HG02759 (cell line): ENCODE measurements at regions not wholly inside any gene's neighbourhood (a gene's known extent, or its start where the extent isn't known, plus 50 kb on each side); places are given as distances from the start of the nearest gene placed in this dataset.

Source experiments
- ATAC-seq: cut with Tn5 transposase; IDR thresholded peaks from one replicate; pipeline ENCODE4 v1.9.1; 2021; ENCODE audit warnings: mild to moderate bottlenecking, moderate library complexity; ENCODE audit not compliant: unreplicated experiment

DNA sequence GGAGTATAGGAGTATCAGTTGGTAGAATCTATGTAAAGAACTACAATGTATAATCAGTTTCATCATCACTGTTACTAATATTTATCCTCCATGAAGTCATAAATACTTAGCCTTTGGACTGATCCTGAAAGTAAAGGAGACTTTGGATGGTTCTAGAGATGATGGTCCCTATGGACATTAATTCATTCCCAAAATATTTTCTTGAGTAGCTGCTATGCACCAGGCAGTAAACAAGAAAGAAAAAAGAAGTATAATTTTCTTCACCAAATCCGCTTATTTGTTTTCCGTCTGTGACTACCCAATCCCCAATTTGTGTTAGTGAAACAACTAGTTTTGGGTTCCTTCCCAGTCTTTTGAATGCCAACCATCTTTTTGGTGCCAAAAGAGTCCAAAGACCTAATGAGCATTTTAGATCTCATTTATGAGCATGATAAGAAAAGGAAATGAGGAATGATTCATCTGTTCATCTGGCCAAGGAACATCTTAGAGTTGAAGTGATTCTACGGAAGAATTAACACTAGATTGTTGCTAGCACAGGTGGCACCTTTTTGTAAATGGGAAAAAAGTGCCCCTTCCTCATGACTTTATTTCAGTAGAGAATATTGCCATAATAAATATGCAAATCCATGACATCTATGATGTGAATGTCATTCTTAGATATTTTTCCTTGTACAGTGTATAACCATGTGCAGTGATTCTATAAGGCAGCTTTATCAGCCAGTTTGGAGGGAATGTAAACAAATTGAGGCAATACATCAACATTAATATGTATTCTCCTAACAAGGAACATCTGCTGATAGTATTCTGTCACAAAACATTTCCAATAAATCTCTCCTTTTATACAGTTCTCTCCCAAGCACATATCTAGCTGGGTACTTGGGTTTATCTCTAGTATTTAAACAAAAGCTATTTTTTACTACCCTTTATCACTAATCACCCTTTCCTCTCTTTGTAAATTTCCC, 85.1 kb upstream of the CCDC91 start:
- ATAC-seq = no peak

GRCh38 chr12:28107679-28108078, 82.6 kb upstream of the CCDC91 start:
- no peak for ATAC-seq

- no peak for ATAC-seq
Observed at GRCh38 chr12:28108599-28108998, 81.7 kb upstream of the CCDC91 start.

DNA sequence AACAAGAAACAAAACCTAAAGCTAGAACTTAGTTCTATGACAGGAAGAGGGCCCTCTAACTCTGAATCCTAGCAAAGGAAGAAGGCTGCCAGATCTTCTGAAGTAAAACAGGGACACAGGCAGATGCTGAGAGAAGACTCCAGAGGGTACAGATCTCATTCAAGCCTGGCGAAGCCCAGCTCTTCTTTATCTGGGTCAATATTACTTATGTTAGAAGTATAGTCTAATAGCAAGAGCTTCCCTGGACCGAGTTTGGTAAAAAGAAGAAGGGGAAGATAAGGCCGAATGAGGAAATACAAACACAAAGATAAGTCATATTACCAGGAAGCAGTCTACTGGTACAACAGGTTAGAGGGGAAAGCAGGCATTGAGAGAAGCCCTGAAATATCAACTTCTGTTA, 79.9 kb upstream of the CCDC91 start:
- ATAC-seq = no peak

GRCh38 chr12:28114488-28114887, 75.8 kb upstream of the CCDC91 start:
- ATAC-seq = no peak

- ATAC-seq = no peak
Observed at GRCh38 chr12:28121433-28121832, 68.8 kb upstream of the CCDC91 start.

DNA sequence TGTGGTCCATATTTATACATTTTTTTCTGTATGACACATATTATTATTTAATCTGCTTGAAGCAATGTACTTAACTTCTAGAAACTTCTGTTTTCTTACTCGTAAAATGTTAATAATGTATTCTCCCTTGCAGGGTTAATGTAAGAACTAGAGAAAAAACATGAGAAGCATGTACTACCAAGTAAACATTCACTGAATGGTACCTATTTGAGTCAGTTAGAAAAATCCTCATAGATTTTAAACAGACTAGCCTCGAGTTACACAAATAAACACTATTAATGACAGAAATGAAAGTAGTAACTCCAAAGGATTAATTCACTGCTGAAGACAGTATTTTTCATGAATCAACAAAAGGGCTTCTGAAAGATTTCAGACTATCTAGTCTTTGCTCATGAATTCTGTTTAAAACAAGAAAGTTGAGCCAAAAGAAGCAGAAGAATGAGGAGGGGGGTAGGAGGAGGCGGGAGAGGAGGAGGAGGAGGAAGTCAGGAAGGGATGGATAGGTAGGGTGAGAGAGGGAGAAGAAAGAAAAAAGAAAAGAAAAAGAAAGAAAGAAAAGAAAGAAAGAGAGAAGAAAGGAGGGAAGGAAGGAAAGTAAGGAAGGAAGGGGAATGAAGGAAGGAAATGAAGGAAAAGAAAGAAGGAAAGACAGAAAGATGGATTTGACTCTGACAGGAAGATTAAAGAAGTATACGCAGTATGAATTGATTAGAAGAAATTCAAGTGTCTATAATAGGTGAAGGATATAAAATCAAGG, 68.2 kb upstream of the CCDC91 start:
- no peak for ATAC-seq

DNA sequence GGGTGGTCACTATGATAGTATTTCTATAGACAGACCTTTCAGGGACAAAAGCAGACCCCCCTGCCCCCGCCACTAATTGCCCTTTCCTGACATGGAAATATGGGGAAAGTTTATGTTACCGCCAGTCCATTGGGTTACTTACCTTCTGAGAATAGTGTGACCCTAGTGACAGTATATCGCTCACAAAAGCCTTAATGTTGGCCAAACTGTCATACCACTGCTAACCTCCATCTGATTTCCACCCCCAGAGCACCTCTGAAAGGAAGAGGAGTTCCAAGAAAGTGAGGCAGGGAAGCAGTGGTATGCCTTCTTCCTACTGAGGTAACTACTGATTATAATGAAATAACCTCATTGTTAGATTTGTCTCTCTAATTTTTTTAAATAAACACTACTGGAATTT, 67.5 kb upstream of the CCDC91 start:
- no peak for ATAC-seq

DNA sequence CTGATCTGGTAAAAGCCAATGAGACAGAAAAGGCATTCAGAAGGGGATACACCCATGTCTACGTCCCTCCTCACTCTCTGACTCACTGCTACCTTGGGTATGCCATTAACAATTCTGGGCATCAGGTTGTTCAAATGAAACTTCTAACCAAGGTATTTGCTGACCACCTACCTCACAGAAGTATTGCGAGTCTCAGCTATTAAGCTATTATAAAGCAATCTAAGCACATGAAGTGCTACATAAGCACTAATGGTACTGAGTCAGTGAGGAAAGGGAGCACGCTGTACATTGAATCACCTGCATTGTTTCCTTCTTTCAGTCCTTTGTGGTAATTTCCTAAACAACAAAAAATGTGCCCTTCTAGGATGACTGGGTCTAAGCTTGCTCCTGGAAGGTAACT, 62.8 kb upstream of the CCDC91 start:
- no peak for ATAC-seq

- ATAC-seq = no peak
Observed at GRCh38 chr12:28129031-28129430, 61.2 kb upstream of the CCDC91 start.

DNA sequence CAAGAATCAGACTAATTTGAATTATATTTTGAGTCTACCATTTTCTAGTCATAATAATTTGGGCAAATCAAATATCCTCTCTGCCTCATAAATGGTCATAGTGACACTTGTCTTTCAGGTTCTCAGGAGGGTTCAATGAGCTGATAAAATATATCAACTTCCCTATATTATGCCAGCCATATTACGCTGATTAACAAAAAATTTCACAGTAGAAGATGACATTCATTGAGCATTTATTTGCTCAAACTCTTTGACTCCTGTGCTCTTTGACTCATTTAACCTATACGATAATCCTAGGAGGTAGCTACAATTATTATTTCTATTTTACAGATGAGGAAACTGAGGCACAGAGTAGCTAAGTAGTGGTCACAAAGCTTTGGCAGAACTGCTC, 60.0 kb upstream of the CCDC91 start:
- no peak for ATAC-seq

- ATAC-seq = no peak
Observed at GRCh38 chr12:28130625-28131598, 59.3 kb upstream of the CCDC91 start.

GRCh38 chr12:28132398-28132797, 57.9 kb upstream of the CCDC91 start:
- ATAC-seq = no peak

- ATAC-seq = no peak
Observed at GRCh38 chr12:28135801-28136439, 54.3 kb upstream of the CCDC91 start.

- no peak for ATAC-seq
Observed at GRCh38 chr12:28137414-28137813, 52.8 kb upstream of the CCDC91 start.

DNA sequence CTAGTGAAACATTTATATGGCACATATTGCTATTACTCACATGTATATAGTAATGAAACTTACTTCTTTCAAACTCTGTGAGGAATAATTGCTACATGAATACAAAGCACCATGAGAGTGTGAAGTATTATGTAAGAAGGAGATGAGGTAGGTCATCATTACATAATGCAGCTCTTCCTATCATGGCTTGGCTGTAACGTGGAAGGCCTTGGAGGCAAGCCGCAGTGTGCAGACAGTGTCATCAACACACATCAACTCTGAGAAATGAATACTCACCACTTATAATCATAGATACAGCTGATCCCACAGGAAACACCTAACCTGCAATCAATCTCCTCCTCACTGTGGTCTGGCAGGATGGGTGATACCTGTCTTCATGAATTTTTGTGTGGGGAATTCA, 49.9 kb upstream of the CCDC91 start:
- no peak for ATAC-seq
